ENCODE measurements at regions not wholly inside any gene's neighbourhood (a gene's known extent, or its start where the extent isn't known, plus 50 kb on each side); places are given as distances from the start of the nearest gene placed in this dataset.
"Not testable (repeated sequence)": the region's sequence is repeated elsewhere in the genome, so short reads cannot be mapped to it uniquely, and the experiment has no call there.

DNA sequence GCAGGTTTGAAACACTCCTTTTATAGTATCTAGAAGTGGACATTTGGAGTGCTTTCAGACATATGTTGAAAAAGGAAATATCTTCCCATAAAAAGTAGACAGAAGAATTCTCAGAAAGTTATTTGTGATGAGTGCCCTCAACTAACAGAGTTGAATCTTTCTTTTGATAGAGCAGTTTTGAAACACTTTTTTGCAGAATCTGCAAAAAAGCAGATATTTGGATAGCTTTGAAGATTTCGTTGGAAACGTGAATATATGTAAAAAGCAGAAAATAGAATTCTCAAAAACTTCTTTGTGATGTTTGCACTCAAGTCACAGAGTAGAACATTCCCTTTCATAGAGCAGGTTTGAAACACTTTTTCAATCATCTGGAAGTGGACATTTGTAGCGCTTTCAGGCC lies 676.4 kb upstream of the ZNF337 start:
- not testable (repeated sequence) for DNase-seq

DNA sequence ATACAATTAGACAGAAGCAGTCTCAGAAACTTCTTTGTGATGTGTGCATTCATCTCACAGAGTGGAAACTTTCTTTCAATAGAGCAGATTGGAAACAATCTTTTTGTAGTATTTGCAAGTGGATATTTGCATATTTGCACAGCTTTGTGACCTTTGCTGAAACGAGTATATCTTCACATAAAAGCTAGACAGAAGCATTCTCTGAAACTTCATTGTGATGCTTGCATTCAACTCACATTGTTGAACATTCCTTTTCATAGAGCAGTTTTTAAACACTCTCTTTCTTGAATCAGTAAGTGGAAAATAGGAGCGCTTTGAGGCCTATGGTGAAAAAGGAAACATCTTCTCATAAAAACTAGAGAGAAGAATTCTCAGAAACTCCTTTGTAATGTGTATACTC lies 657.9 kb upstream of the ZNF337 start:
- DNase-seq = no peak

DNA sequence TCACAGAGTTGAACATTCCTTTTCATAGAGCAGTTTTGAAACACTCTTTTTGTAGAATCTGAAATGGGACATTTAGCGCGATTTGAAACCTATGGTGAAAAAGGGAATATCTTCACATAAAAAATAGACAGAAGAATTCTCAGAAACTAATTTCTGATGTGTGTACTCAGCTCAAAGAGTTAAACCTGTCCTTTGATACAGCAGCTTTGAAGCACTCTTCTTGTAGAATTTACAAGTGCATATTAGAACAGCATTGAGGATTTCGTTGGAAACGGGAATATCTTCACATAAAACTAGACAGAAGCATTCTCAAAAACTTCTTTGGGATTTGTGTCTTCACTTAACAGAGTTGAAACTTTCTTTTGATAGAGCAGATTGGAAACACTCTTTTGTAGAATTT lies 650.7 kb upstream of the ZNF337 start:
- DNase-seq = no peak

DNA sequence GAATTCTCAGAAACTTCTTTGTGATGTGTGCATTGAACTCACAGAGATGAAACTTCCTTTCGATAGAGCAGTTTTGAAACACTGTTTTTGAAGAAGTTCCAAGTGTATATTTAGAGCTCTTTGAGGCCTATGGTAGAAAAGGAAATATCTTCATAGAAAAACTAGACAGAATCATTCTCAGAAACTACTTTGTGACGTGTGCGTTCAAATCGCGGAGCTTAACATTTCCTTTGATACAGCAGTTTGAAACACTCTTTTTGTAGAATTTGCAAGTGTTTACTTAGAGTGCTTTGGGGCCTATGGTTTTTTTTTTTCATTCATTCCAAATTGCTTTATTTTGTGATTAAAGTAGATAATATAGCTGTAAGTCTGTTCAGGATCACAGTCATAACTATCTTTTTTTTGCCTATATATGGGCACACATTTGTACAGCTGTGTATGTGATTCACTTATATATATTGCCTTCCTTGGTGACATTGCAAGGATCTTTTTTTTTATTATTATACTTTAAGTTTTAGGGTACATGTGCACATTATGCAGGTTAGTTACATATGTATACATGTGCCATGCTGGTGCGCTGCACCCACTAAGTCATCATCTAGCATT lies 643.9 kb upstream of the ZNF337 start:
- peak; percentile 17 to 34 for DNase-seq

DNA sequence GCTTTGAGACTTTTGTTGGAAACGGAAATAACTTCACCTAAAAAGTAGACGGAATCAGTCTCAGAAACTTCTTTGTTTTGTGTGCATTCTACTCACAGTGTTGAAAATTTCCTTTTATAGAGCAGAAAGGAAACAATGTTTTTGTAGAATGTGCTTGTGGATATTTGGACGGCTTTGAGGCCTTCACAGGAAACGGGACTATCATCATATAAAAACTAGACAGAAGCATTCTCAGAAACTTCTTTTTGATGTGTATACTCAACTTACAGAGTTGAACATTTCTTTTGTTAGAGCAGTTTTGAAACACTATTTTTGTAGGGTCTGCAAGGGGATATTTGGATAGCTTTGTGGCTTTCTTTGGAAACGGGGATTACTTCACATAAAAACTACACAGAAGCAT lies 627.5 kb upstream of the ZNF337 start:
- DNase-seq = no peak

DNA sequence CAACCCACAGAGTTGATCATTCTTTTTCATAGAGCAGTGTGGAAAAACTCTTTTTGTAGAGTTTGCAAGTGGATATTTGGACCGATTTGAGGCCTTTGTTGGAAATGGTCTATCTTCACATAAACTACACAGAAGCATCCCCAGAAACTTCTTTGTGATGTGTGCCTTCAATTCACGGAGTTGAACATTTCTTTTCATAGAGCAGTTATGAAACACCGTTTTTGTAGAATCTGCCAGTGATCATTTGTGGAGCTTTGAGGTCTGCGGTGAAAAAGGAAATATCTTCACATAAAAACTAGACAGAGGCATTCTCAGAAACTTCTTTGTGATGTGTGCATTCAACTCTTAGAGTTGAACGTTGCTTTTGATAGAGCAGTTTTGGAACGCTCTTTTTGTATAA lies 618.4 kb upstream of the ZNF337 start:
- no peak for DNase-seq

DNA sequence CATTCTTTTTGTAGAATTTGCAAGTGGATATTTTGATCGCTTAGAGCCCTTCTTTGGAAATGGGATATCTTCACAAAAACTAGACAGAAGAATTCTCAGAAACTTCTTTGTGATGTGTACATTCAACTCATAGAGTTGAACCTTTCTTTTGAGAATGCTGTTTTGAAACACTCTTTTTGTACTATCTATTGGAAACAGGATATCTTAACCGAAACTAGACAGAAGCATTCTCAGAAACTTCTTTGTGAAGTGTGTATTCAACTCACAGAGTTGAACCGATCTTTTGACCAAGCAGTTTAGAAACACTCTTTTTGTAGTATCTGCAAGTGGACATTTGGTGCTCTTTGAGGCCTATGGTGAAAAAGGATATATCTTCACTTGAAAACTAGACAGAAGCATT lies 613.1 kb upstream of the ZNF337 start:
- DNase-seq = not testable (repeated sequence)

DNA sequence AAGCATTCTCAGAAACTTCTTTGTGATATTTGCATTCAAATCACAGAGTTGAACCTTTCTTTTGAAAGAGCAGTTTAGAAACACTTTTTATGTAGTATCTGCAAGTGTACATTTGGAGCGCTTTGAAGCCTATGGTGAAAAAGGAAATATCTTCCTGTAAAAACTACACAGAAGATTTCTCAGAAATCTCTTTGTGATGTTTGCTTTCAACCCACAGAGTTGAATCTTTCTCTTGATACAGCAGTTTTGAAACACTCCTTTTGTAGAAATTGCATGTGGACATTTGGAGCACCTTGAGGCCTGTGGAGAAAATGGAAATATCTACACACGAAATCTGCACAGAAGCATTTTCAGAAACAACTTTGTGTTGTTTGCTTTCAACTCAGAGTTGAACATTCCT lies 612.3 kb upstream of the ZNF337 start:
- DNase-seq = peak in 1 of 2 donors; percentile 39

DNA sequence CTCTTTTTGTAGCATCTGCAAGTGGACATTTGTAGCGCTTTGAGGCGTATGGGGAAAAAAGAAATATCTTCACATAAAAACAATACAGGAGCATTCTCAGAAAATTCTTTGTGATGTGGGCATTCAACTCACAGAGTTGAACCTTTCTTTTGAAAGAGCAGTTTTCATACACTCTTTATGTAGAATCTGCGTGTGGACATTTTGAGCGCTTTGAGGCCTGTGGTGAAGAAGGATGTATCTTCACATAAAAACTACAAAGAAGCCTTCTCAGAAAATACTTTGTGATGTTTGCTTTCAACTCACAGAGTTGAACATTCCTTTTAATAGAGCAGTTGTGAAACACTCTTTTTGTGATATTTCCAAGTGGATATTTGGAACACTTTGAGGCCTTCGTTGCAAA lies 598.4 kb upstream of the ZNF337 start:
- DNase-seq = no peak

DNA sequence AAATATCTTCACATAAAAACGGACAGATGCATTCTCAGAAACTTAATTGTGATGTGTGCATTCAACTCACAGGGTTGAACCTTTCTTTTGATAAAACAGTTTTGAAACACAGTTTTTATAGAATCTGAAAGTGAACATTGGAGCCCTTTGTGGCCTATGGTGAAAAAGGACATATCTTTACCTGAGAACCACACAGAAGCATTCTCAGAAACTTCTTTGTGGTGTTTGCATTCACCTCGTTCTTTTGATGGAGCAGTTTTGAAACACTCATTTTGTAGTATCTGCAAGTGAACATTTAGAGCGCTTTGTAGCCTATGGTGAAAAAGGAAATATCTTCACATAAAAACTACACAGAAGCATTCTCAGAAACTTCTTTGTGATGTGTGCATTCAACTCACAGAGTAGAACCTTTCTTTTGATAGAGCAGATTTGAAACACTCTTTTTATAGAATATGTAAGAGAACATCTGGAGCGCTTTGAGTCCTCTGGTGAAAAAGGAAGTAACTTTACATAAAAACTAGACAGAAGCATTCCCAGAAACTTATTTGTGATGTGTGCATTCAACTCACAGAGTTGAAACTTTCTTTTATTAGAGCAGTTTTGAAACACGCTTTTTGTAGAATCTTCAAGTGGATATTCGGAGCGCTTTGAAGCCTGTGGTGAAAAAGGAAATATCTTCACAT lies 591.9 kb upstream of the ZNF337 start:
- DNase-seq = peak in 1 of 2 donors; percentile 23

DNA sequence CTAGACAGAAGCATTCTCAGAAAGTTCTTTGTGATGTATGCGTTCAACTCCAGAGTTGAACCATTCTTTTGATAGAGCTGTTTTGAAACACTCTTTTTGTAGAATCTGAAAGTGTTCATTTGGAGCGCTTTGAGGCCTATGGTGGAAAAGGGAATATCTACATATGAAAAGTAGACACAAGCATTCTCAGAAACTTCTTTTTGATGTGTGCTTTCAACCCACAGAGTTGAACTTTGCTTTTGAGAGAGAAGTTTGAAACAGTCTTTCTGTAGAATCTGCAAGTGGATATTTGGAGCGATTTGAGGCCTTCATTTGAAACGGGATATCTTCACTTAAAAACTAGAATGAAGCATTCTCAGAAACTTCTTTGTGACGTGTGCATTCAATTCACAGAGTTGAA lies 582.6 kb upstream of the ZNF337 start:
- no peak for DNase-seq

DNA sequence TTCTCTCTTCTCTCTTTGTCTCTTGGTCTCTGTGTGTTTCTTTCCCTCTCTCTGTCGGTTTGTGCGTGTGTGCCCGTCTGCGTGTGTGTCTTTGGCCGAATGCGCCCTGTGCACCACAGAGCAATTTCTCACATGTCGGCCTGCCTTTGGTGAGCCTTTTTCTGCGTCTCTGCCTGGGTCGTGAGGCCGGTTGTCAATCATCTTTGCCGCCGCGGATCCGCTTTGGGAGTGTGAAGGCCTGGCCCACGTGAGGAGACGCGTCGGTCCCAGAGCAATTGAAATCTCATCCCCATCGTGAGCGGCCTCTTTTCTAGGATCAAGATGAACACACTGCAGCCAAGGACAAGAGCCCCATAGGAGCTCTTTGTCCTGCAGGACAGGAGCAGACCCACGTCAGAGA lies 580.7 kb upstream of the ZNF337 start:
- DNase-seq = no peak

DNA sequence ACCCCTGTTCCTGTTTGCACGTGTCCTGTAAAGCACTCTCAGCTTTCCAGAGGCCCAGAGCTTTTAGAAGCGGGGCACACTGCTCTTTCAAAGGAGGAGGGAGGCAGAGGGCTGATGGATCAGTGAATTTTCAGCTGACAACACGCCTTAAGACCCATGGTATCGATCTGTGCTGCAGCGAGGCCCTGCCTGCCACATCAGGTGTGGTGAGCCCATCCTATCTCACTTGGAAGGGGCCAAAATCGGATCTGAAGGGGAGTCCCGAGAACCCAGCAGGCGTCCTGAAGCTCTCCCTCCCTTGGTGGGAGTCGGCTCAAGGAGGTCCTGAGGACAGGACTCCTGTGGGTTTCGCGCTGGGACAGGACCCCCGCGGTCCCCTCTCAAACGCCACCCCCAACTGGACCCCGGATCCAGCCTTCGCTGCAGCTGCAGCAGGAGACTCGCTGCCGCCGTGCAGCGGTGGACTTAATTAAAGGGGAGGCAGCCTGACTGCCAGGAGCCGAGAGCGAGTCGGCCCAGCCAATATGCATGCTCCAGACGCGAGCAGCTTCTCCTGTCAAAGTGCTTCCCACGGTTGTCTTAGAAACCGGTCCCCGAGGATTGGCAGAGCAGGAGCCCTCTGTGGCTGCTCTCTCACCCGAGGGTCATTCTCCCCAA lies 580.0 kb upstream of the ZNF337 start:
- DNase-seq = no peak

DNA sequence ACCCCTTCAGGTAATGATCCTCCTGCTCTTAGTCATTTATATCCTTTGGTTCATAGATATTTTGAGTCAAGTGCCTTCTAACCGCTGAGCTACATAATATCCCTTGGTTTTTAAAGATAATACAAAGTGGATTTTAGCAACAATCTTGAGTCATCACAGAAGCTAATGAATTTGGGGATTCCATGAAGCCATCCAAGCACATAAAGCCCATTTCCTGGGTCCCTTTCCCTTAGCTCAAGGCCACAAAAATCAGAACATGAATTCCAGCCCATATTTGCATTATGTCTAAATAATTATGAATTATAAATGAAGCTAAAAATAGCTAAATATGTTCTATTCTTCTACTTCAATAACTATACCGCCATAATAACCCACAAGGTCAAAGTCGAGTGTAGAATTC lies 572.1 kb upstream of the ZNF337 start:
- not testable (repeated sequence) for DNase-seq

DNA sequence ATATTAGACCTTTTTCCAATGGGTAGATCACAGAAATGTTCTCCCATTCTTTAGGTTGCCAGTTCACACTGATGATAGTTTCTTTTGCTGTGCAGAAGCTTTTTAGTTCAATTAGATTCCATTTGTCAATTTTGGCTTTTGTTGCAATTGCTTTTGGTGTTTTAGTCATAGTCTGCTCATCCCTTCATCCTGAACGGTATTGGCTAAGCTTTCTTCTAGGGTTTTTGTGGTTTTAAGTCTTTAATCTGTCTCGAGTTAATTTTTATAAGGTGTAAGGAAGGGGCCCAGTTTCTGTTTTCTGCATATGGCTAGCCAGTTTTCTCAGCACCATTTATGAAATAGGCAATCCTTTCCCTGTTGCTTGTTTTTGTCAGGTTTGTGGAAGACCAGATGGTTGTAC lies 564.3 kb upstream of the ZNF337 start:
- not testable (repeated sequence) for DNase-seq

DNA sequence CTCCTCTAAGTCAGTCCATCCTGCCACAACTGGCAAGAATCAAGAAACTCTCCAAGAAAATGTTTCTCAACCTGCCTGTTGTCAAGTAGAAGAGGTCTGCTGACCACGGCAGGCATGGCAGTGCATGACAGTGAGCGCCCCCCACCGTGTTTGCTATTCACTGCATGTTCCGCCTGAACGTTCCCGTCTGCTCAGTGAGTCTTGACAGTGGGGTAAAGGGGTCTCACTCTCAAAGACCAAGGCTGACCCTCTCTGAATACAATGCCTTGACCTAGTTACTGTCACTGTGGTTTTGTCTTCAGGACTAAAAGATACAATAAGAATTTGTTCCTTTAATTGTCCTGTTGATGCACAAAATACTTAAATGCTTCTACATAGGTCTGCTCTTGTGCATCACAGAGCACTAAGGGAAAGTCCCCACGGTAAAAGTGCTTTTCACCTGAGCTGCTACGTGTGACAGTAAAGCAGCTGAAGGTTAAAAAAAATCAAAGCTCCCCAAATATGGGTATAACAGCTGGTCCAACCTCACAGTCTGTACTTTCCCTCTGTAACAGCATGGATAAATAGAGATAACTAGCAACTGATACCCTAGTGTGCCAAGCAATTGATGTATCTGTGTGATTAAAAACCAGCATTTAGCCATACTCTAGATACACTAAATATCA lies 555.8 kb upstream of the ZNF337 start:
- DNase-seq = peak; percentile 32 to 62

DNA sequence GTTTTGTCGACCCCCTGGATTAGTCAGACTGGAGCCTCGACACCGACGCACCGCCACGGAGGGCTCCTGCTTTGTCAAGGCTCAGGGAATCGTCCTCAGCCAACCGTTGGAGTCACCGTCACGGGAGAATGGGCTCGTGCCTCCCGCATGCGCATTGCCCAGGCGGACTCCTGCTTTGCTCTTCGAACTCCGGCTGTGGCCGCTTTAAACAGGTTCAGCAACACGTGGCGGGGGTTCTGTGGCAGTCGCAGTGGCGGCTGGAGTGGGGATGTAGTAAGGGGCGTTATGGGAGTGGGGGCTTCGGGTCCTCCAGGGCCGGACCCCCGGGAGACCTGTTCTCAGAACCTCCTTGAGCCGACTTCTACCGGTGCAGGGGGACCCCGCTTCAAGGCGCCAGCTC lies 554.7 kb upstream of the ZNF337 start:
- DNase-seq = not testable (repeated sequence)

DNA sequence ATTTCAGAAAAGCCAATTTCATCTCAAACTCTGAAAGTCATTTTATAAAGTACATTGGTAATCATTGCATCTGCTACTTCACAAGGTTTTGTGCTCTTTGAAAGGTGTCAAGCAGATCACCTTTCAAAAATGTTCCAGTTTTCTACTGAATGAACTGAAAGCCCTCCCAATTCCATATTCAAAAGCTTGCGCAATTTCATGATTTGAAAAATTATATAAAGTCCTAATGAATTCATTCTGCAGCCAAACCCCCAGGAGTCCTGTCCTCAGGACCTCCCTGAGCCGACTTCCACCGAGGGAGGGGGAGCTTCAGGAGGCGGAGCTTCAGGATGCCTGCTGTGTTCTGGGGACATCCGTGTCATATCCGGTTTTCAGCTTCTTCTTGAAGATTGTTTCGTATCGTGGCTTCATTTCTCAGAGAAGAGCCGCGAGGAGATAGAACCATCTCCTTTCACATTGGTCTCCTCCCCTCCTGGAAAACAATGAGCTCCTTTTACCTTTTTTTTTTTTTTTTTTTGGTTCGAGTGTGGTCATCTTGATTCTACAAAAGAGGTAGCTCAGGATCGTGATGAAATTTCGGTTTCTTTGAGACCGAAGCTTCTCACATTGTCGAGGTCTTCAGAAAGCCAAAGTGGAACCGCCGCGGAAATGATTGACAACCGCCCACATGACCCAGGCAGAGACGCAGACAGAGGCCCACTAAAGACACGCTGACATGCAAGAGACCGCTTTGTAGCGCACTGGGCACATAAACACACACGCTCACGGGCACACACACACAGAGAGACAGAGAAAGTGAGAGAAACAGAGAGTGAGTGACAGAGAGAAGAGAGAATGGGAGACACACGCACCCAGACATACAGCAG lies 553.8 kb upstream of the ZNF337 start:
- DNase-seq = not testable (repeated sequence)

DNA sequence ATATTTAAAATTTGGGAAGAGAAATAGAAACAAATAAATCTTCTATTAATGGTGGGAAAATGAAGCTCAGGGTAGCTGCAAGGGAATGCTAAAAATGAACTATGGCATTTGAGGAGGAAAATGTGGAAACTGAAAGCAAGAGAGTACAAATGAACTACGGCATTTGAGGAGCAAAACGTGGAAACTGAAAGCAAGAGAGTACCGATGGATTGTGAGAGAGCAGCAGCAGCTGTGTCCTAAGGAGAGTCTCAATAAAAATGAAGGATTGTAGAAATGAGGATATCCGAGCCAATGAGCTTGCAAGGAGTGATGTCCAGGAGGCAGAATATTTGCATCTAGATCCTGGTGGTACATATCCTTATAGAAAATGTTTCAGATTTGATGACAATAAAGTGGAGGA lies 547.1 kb upstream of the ZNF337 start:
- no peak for DNase-seq

DNA sequence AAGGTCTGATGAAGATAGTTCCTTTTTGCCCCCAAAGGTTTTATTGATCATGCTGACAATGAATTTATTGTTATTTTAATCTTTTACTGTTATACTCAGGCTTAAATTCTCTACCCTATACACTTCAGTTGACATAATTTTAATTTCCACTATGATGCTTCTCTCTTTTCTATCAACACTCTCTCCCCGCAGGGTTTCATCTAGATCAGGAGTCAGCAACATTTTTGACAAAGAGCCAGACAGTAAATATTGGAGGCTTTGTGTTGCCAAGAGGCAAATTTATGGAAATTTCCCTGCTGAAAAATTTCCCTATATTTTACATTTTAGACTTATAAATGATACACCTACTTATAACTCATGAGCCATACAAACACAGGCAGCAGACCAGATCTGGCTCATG lies 524.0 kb upstream of the ZNF337 start:
- DNase-seq = not testable (repeated sequence)

DNA sequence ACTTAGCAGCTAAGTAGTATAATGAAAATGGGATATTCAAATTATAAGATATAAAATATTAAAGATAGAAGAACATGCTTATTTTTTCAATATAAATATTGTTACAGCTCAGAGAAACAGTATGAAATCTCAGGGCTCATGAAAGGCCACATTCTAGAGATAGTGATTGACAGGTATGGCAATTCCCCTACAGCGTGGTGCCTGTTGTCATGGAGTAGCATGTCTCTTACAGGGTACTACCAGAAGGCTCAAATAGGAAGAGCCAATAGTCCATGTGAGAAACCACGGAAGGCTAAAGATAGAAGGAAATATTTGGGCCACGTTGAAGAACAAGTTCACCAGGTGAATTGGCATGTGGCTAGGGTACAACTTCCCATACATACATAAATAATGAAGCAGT lies 522.9 kb upstream of the ZNF337 start:
- DNase-seq = not testable (repeated sequence)

DNA sequence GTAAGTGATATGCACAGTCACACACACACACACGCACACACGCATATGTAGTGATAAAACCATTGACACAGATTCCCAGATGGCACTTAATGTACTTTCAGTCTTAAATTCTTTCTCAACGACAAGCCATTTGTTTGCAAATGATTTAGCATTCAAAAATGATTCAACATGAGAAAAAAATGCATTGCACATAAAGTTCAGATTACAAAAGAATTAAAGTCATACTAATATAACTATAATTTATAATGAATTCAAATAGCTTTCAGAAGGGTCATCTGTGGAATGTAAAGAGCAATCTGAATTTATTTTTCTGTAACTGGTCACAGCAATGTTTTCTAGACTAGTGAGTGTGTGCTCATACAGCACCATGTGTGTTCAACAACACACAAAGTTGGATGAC lies 521.6 kb upstream of the ZNF337 start:
- no peak for DNase-seq

DNA sequence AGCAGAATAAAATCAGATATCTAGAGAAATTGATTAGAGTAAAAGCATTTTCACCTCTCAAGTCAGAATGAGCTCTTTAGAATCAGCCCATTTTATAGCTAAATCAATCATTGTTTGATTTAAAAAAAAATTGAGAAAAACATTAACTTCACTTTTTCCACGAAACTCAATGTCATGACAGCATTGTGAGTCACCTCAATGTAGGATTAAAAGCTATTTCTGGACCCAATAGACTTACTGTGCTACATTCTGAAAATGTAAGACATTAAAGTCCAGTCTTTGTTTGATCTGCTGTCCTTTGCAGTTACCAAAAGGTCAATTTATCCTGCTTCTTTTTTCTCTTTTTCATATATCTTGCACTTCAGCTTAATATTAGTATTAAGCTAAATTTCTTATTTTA lies 519.4 kb upstream of the ZNF337 start:
- DNase-seq = no peak

All from CD4-positive, alpha-beta T cell treated with Interferon alpha-2 for 1 hour (primary cell).